Activated B cell treated with CpG ODN at 0.5 μM for 24 hours (primary cell): ENCODE measurements at regions not wholly inside any gene's neighbourhood (a gene's known extent, or its start where the extent isn't known, plus 50 kb on each side); places are given as distances from the start of the nearest gene placed in this dataset.

Experiments
- ATAC-seq: fragments of 200-7000 bp; cut with Tn5 transposase; one replicate; pipeline ENCODE4 v1.10.0; 2021; ENCODE audit warnings: low read depth, mild to moderate bottlenecking, moderate library complexity
- CTCF ChIA-PET: fragments of 350-600 bp; sonication (Branson Sonifier 250); formaldehyde crosslinking; loops from one replicate; lab custom pipeline; 2021; ENCODE audit warnings: antibody characterized with exemption; lab: Charles Lee
- POLR2A ChIA-PET: fragments of 350-600 bp; sonication (Branson Sonifier 250); formaldehyde crosslinking; loops from one replicate; lab custom pipeline; 2021; ENCODE audit warnings: antibody characterized with exemption; lab: Charles Lee
- DNase-seq: peaks from one replicate; pipeline ENCODE4 v3.0.0; 2022
- H3K27ac Mint-ChIP-seq: one replicate; pipeline ENCODE4 v1.8.0; 2020; ENCODE audit warnings: mixed read lengths
- H3K27me3 Mint-ChIP-seq: one replicate; pipeline ENCODE4 v1.8.0; 2021; ENCODE audit warnings: mixed read lengths
- H3K36me3 Mint-ChIP-seq: one replicate; pipeline ENCODE4 v1.8.0; 2021; ENCODE audit warnings: low read depth, mixed read lengths
- H3K4me1 Mint-ChIP-seq: one replicate; pipeline ENCODE4 v1.8.0; 2021; ENCODE audit warnings: mixed read lengths
- H3K4me3 Mint-ChIP-seq: one replicate; pipeline ENCODE4 v1.8.0; 2020; ENCODE audit warnings: mild to moderate bottlenecking, mixed read lengths
- H3K9me3 Mint-ChIP-seq: one replicate; pipeline ENCODE4 v1.8.0; 2020; ENCODE audit warnings: mixed read lengths
- CTCF ChIP-seq: fragments of 200-600 bp; IDR thresholded peaks from one replicate; pipeline ENCODE4 v1.8.0; 2022; ENCODE audit warnings: antibody characterized with exemption, mild to moderate bottlenecking
- intact Hi-C: fragments of 100-400 bp; cut with micrococcal nuclease; formaldehyde crosslinking; loops from one replicate; pipeline ENCODE4 v1.15.1; 2024

GRCh38 chr21:25273959-25274358 lies 333.3 kb downstream of the MRPL39 start:
- Mint-ChIP-seq H3K4me3 (no peak overlapping the region), H3K4me1 (peaks cover 11% of the 10 kb centered on the region), H3K27ac (no peak overlapping the region), H3K36me3 (peaks cover 1% of the 10 kb centered on the region), H3K9me3 (peaks cover 8% of the 10 kb centered on the region), H3K27me3 (no peaks in the 10 kb centered on the region)
- CTCF ChIA-PET, result no interaction called here
- DNase-seq (no peak), ATAC-seq (no peak)
- no peak for TF ChIP-seq CTCF
- POLR2A ChIA-PET, result interaction anchor here (0.9 kb wide), 1 partner anchor 85 kb away, joined by 4 read pairs; no protein-coding TSS in a partner anchor
- intact Hi-C loops, result no loop called here

- no peak overlapping the region for H3K4me3 Mint-ChIP-seq
- no peak for TF ChIP-seq CTCF
- no peaks in the 10 kb centered on the region for H3K36me3 Mint-ChIP-seq
- CTCF ChIA-PET, result no interaction called here
- DNase-seq, result no peak
- H3K9me3 Mint-ChIP-seq, result no peaks in the 10 kb centered on the region
- intact Hi-C loops, result loop anchor here (5.0 kb wide), 1 partner anchor 37 kb away; no protein-coding TSS in a partner anchor
- peaks cover 3% of the 10 kb centered on the region for H3K4me1 Mint-ChIP-seq
- no peak for ATAC-seq
- H3K27me3 Mint-ChIP-seq, result no peaks in the 10 kb centered on the region
- no peak overlapping the region for H3K27ac Mint-ChIP-seq
- POLR2A ChIA-PET, result no interaction called here
These were observed 352.6 kb downstream of the MRPL39 start for GRCh38 chr21:25254491-25255174.

- intact Hi-C loops, result no loop called here
- Mint-ChIP-seq H3K27me3 (no peaks in the 10 kb centered on the region), H3K27ac (no peak overlapping the region), H3K4me3 (no peak overlapping the region), H3K36me3 (peaks cover 9% of the 10 kb centered on the region), H3K4me1 (peaks cover 18% of the 10 kb centered on the region), H3K9me3 (peaks cover 7% of the 10 kb centered on the region)
- POLR2A ChIA-PET, result no interaction called here
- no peak for DNase-seq
- ATAC-seq, result no peak
- CTCF ChIA-PET, result no interaction called here
- TF ChIP-seq CTCF, result no peak
These were observed 360.7 kb downstream of the MRPL39 start for GRCh38 chr21:25246546-25246945.

GRCh38 chr21:25244735-25245134 lies 362.5 kb downstream of the MRPL39 start:
- no peak for TF ChIP-seq CTCF
- ATAC-seq (no peak), DNase-seq (no peak)
- H3K4me3 Mint-ChIP-seq, result no peak overlapping the region
- ChIA-PET POLR2A (no interaction called here), CTCF (no interaction called here)
- peaks cover 13% of the 10 kb centered on the region for H3K9me3 Mint-ChIP-seq
- no peak overlapping the region for H3K27ac Mint-ChIP-seq
- H3K27me3 Mint-ChIP-seq, result no peaks in the 10 kb centered on the region
- peaks cover 15% of the 10 kb centered on the region for H3K36me3 Mint-ChIP-seq
- intact Hi-C loops, result no loop called here
- H3K4me1 Mint-ChIP-seq, result peaks cover 28% of the 10 kb centered on the region

GRCh38 chr21:25243808-25244207 lies 363.5 kb downstream of the MRPL39 start:
- intact Hi-C loops, result no loop called here
- H3K9me3 Mint-ChIP-seq, result peaks cover 17% of the 10 kb centered on the region
- ChIA-PET CTCF (no interaction called here), POLR2A (interaction anchor here (0.7 kb wide), 1 partner anchor 56 kb away, joined by 3 read pairs; no protein-coding TSS in a partner anchor)
- H3K36me3 Mint-ChIP-seq, result peaks cover 21% of the 10 kb centered on the region
- H3K27me3 Mint-ChIP-seq, result no peaks in the 10 kb centered on the region
- H3K4me1 Mint-ChIP-seq, result peaks cover 35% of the 10 kb centered on the region
- H3K27ac Mint-ChIP-seq, result no peak overlapping the region
- DNase-seq (no peak), ATAC-seq (no peak)
- no peak overlapping the region for H3K4me3 Mint-ChIP-seq
- TF ChIP-seq CTCF, result no peak
